Amygdala (tissue), 56 donors: ENCODE measurements at regions not wholly inside any gene's neighbourhood (a gene's known extent, or its start where the extent isn't known, plus 50 kb on each side); places are given as distances from the start of the nearest gene placed in this dataset.
"Not testable (repeated sequence)": the region's sequence is repeated elsewhere in the genome, so short reads cannot be mapped to it uniquely, and the experiment has no call there.

Experiments
- DNase-seq, 56 donors: peaks; one replicate each; lab custom pipeline; 2025; lab: John Stamatoyannopoulos, UW

DNA sequence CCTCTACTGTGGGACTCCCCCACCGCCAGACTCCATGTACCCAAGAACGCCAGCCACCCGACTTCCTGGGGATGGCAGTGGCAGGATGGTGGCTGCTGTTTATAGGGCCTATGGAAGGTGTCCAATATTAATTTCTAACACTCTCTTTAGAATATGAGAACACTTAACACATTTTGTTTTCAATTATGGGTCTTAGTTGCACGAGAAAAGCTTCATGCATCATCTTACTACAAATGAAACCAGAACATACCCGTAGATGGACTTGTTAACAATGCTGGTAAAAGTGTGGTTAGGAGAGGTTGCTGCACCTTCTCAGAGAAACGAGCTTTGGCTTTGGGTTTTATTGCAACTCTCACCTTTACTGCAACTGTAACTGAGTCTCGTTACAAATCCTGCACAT lies 335.6 kb upstream of the ID2 start:
- DNase-seq: no peak

- DNase-seq: no peak
Observed at GRCh38 chr2:8346706-8347430, 335.0 kb upstream of the ID2 start.

DNA sequence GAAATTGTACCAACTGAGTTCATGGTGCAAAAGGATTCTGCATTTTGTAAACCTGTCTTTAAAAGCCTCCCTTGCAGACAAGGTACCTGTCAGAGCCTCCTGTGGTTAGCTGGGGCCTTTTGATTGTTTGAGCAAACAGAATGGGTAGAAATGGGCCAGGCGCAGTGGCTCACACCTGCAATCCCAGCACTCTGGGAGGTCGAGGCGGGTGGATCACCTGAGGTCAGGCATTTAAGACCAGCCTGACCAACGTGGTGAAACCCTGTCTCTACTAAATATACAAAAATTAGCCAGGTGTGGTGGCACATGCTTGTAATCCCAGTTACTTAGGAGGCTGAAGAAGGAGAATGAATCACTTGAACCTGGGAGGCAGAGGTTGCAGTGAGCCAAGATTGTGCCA lies 332.9 kb upstream of the ID2 start:
- DNase-seq: not testable (repeated sequence)

DNA sequence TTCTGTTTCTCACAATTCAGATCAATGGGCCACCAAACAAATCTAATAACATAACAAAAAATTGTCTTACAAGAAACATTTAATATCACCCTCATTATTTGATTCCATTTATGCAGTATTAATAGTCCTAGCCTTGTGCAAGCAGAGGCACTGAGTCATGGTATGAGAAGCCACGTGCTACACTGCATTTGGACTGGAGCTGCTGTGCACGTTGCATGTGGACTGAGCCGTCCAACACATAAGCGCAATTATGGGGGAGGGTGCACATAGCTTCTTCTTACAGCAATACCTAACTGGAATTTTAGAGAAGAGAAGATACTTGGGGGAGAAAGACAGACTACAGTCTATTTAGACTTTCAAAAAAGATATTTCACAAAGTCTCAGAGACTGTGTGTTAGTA lies 329.6 kb upstream of the ID2 start:
- DNase-seq: no peak

GRCh38 chr2:8352989-8353388 lies 328.9 kb upstream of the ID2 start:
- no peak for DNase-seq

GRCh38 chr2:8355102-8355859 lies 326.6 kb upstream of the ID2 start:
- no peak for DNase-seq

DNA sequence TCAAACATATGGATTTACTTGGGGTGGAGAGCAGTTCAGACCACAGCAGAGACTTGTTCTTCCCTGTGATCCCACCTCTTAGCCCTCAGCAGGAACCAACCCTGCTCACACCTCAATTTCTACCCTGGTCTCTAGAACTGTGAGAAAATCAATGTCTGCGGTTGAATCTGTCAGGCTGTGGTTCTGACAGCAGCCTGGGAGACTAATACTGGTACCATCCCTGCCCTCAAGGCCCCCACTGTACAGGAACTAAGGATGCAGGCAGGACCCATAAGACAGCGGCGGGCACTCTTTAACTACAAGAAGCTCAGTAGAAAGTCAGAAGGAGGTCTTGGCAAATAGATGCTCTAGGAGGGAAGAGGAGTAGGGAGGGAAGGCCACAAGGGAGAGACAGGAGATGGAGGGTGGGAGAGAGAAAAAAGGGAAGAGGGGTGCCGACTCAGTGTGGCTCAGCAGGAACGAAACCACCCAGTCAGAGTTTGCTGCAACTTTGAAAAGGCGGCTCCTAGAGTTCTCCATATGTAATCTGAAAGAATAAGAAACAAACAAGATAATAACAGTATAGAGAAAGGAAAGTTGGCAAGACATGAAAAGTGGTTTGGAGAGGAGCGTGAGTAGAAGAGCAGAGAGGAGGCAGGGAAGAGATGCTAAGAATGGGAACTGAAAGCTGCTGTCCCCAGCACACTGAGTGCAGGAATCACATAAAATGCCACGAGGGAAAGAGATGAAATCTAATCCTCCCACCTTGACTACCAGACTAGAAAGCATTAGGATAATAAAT lies 323.9 kb upstream of the ID2 start:
- DNase-seq: no peak

DNA sequence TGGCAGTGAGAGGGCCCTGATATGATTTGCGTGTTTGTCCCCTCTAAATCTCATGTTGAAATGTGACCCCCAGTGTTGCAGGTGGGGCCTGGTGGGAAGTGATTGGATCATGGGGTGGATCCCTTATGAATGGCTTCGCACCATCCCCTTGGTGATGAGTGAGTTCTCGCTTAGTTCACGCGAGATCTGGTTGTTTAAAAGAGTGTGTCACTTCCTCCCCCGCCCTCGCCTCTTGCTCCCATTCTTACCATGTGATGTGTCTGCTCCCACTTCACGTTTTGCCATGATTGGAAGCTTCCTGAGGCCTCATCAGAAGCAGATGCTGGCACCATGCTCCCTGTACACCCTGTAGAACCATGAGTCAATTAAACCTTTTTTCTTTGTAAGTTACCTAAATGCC lies 319.9 kb upstream of the ID2 start:
- no peak for DNase-seq

GRCh38 chr2:8363161-8363560 lies 318.7 kb upstream of the ID2 start:
- no peak for DNase-seq

DNA sequence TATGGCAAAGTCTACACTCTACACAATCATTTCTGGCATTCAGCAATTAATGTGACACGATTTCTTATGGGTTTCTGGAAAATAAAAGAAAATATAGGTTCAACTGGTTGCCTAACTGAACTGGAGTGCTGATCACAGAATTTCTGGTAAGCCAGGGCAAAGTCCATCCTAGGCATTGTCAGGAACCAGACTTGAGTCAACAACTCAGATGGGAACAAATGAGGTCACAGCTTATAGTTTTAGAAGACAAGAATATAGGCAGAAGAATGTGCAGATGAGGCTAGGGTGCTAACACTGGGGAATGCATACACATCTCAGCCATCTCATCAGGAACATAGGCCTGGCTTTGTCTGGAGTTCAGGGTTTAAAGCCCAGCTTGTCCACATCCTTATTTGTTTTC lies 317.2 kb upstream of the ID2 start:
- DNase-seq: no peak

DNA sequence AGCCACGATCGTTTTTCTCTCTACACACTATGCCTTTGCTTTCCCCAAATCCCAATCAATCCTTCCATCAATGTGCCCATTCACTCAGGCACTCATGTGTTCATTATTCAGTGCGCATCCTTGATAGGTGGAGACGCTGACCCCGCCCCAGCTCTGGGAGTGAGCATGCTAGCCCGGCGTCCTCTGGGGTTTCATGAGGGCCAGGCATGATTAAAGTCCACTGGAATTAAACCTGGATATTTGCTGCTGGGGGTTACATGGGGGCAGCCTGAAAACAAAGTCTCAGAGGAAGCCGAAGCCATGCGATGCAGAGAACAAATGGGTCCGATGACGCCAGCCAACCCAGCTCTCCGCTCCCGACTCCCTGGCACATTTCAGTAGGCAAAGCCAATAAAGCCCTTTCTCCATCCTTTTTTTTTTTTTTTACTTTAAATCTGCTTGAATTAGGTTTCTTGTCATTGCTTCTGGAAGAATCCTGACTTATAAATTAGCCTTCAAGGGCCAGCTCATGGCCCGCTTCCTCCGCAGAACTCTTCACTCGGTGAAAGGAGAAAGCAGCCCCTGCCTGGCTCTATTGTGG lies 316.4 kb upstream of the ID2 start:
- DNase-seq: peak in 18 of 56 donors; percentile 5 to 60 (median 26)

- no peak for DNase-seq
Observed at GRCh38 chr2:8367833-8368232, 314.0 kb upstream of the ID2 start.

DNA sequence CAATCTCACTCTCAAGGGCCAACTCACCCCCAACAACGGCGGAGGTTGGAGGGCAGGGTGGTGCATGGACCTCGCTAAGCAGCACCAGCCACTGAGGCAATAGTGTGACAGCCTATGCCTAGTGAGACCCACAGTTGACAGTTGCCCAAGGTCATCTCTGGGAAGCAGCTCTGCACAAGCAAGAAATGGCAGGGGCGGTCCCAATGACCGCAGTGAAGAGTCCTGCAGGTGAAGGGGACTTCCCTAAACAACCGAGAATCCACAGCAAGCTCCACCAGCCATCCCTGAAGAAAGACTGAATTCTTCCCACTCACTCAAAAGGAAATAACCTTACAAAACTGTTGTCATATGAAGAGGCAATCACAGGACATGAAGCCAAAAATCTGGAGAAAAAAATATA lies 313.4 kb upstream of the ID2 start:
- DNase-seq: no peak

- no peak for DNase-seq
Observed at GRCh38 chr2:8369522-8369921, 312.3 kb upstream of the ID2 start.

DNA sequence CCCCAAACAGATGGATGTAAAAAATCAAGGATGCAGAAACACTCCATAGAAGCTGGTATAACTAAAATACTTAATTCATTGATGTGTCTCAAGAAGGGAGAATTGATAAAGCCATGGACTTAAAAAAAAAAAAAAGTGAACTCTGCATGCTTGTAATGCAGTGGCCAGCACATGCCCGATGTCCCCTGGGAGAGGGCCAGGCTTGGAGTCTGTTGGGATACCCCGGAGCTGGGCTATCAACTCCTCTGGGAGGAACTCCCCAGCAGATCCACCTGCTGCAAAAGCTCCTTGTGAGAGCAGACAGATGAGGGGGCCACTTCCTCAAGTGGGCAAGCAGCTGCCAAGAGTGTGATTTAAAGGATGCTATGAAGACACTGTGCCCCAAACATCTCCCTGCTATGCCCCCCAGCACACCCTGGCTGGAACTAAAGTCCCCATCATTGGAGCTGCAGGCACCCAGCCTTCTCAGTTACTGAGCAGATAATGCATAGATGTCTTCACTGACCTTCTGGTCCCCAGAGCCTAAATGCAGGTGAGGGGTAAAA lies 311.5 kb upstream of the ID2 start:
- DNase-seq: no peak

GRCh38 chr2:8371653-8372052 lies 310.2 kb upstream of the ID2 start:
- DNase-seq: no peak

DNA sequence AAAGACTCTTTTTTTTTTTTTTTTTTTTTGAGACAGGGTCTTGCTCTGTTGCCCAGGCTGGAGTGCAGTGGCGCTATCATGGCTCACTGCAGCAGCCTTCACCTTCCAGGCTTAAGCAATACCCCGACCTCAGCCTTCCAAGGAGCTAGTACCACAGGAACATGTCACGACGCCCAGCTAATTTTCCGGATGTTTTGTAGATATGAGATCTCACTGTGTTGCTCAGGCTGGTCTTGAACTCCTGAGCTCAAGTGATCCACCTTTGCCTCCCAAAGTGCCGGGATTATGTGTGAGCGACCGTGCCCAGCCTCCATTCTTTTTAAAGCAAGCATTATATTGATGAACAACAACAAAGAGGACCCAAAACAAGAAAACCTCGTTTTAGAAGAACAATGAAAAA lies 307.1 kb upstream of the ID2 start:
- no peak for DNase-seq

GRCh38 chr2:8376603-8377410 lies 305.0 kb upstream of the ID2 start:
- no peak for DNase-seq

DNA sequence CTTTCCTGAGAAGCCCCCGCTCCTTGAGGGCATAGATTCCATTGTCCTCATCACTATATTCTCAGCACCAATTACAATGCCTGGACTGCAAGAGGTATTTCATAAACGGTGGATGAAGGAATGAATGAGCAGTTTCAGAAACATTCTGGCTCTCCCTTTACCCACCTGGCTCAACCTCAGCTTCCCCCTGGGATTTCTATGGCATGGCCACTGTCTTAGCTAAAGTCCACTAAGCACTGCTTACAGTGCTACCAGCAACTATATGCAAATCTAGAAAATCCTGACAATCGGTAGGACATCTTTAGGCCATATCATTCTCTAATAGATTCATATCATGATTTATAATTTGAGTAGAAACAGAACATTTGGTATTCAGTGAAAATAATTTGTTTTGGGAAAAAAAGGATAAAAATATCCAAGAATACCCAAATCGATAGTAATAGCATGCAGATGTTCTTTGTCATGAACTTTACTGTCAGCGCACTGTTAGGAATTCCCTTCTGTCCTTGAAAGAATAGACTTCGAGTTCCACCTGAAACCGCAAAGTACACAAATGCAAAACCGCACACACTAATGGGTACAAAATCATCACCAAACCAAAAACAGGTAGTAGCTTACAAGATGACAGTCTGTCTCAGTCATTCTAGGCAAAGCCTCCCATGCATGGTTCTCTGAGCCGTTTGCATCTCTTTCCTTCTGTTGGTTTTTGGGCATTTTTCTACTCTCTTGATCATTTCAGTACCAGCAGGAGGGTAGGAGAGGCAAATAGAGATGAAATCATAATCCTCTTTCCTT lies 303.6 kb upstream of the ID2 start:
- DNase-seq: no peak
